ENCODE measurements at regions not wholly inside any gene's neighbourhood (a gene's known extent, or its start where the extent isn't known, plus 50 kb on each side); places are given as distances from the start of the nearest gene placed in this dataset.

DNA sequence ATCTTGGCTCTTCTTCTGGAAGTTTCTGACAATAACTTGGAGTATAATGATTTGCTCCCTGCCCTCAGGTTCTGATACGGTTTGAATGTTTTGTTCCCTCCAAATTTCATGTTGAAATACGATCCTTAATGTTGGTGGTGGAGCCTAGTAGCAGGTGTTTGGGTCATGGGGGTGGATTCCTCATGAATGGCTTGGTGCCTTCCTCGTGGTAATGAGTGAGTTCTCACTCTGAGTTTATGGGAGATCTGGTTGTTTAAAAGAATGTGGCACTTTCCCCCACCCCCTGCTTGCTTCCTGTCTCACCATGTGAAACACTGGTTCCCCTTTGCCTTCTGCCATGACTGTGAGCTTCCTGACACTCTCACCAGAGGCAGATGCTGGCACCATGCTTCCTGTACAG, 103.0 kb upstream of the OSMR start:
- Histone ChIP-seq H3K4me1 (no peaks in the 10 kb centered on the region), H3K27me3 (no peaks in the 10 kb centered on the region), H3K4me3 (no peak overlapping the region), H3K36me3 (no peaks in the 10 kb centered on the region), H3K27ac (no peak overlapping the region), H3K9ac (ENCODE audit: low read depth in 2 of 2, low read length in 2 of 2) (no peak overlapping the region), H3K9me3 (no peaks in the 10 kb centered on the region)
- no peak for TF ChIP-seq CTCF (IDR thresholded peaks at IDR 0.05)
- intact Hi-C loops (cut with DNase I) = no loop called here
- no peak for DNase-seq

GRCh38 chr5:38743562-38743961, 102.2 kb upstream of the OSMR start:
- DNase-seq = no peak
- no peak overlapping the region for H3K9ac ChIP-seq (ENCODE audit: low read depth in 2 of 2, low read length in 2 of 2)
- H3K4me1 ChIP-seq = no peaks in the 10 kb centered on the region
- intact Hi-C loops (cut with DNase I) = no loop called here
- no peaks in the 10 kb centered on the region for H3K27me3 ChIP-seq
- H3K36me3 ChIP-seq = no peaks in the 10 kb centered on the region
- no peak for TF ChIP-seq CTCF (IDR thresholded peaks at IDR 0.05)
- no peak overlapping the region for H3K27ac ChIP-seq
- no peak overlapping the region for H3K4me3 ChIP-seq
- H3K9me3 ChIP-seq = no peaks in the 10 kb centered on the region

DNA sequence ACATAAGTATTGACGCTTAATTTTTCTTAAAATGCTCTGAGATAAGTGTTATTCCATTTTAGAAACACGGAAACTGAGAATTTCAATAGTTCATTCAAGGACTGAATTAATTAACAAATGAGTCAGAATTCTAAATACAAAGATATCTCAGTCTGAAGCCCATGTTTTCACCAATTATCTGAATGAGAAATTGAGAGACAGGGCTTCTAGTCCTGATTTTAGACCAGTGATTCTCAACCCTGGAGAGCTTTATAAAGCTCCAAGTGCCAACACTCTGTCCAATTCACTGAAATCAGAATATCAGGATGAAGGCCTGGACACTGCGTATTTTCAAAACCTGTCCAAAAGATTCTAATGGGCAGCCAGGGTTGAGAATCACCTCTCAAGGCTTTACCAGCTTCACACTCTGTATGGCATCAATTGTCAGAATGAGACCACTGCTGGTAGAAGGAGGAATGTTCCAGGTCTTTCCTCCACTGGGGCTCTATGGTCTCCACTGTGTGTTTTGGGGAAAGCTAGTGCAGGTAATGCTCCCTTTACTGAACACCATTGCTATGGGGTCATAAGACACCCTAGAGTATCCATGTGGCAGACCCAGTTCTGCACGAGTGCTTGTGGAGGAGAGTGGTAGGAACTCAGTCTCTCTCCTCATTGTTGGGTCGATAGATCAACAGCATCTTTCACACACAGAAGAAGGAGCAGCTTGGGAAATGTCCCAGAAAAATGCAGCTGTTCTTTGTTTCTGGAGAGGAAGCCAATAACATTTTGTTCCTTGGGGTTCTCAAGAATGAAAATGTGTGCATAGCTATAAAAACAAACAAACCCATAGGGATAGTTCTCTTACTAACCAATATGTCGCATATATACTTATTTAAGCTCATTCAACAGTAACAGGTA, 99.7 kb upstream of the OSMR start:
- no peaks in the 10 kb centered on the region for H3K27me3 ChIP-seq
- TF ChIP-seq CTCF (IDR thresholded peaks at IDR 0.05) = no peak
- no peak overlapping the region for H3K9ac ChIP-seq (ENCODE audit: low read depth in 2 of 2, low read length in 2 of 2)
- H3K4me3 ChIP-seq = no peak overlapping the region
- DNase-seq = no peak
- no peaks in the 10 kb centered on the region for H3K4me1 ChIP-seq
- intact Hi-C loops (cut with DNase I) = no loop called here
- no peak overlapping the region for H3K27ac ChIP-seq
- no peaks in the 10 kb centered on the region for H3K9me3 ChIP-seq
- H3K36me3 ChIP-seq = no peaks in the 10 kb centered on the region

DNA sequence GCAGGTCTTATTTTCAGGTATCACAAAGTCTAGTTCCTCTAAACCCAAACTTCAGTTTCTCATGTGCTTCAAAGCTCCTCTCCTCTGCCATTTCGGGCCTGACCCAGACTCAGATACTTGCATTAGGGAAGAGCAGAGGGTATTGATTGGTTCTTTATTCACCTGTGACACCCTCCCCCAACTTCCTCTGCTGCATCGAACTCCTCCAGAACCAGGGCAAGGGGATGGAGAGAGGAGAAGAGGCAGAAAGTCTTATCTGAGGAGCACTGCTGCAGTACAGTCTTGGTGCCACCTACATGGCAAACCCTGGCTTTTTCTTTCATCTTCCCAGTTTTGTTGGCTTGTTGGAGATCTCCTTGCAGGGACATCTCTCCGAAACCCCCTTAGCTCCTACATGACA, 96.0 kb upstream of the OSMR start:
- Histone ChIP-seq H3K36me3 (no peaks in the 10 kb centered on the region), H3K4me3 (no peak overlapping the region), H3K27me3 (no peaks in the 10 kb centered on the region), H3K4me1 (no peaks in the 10 kb centered on the region), H3K9me3 (no peaks in the 10 kb centered on the region), H3K27ac (no peak overlapping the region), H3K9ac (ENCODE audit: low read depth in 2 of 2, low read length in 2 of 2) (no peak overlapping the region)
- no peak for DNase-seq
- intact Hi-C loops (cut with DNase I) = no loop called here
- no peak for TF ChIP-seq CTCF (IDR thresholded peaks at IDR 0.05)

GRCh38 chr5:38751103-38751502, 94.7 kb upstream of the OSMR start:
- Histone ChIP-seq H3K9me3 (no peaks in the 10 kb centered on the region), H3K4me3 (no peak overlapping the region), H3K27ac (no peak overlapping the region), H3K36me3 (no peaks in the 10 kb centered on the region), H3K4me1 (no peaks in the 10 kb centered on the region), H3K27me3 (no peaks in the 10 kb centered on the region), H3K9ac (ENCODE audit: low read depth in 2 of 2, low read length in 2 of 2) (no peak overlapping the region)
- TF ChIP-seq CTCF (IDR thresholded peaks at IDR 0.05) = no peak
- intact Hi-C loops (cut with DNase I) = no loop called here
- DNase-seq = no peak

Data from colonic mucosa (tissue), 4 donors.